Ishikawa (cell line): ENCODE measurements at regions not wholly inside any gene's neighbourhood (a gene's known extent, or its start where the extent isn't known, plus 50 kb on each side); places are given as distances from the start of the nearest gene placed in this dataset.

Source experiments
- CEBPB ChIP-seq: IDR thresholded peaks from 2 replicates; pipeline ENCODE4 v1.6.1; 2012
- CREB1 ChIP-seq: IDR thresholded peaks from 2 replicates; pipeline ENCODE4 v1.6.1; 2012; ENCODE audit warnings: low read depth
- EGR1 ChIP-seq: IDR thresholded peaks from 2 replicates; pipeline ENCODE4 v1.6.1; 2012
- EP300 ChIP-seq: IDR thresholded peaks from 2 replicates; pipeline ENCODE4 v1.6.1; 2012; ENCODE audit warnings: borderline replicate concordance
- FOXM1 ChIP-seq: IDR thresholded peaks from 2 replicates; pipeline ENCODE4 v1.6.1; 2012; ENCODE audit warnings: low read depth, borderline replicate concordance
- NFIC ChIP-seq: IDR thresholded peaks from 2 replicates; pipeline ENCODE4 v1.6.1; 2012
- RAD21 ChIP-seq: IDR thresholded peaks from 2 replicates; pipeline ENCODE4 v1.6.1; 2012; ENCODE audit warnings: low read depth
- TAF1 ChIP-seq: IDR thresholded peaks from 2 replicates; pipeline ENCODE4 v1.6.1; 2012; ENCODE audit warnings: low read depth, mild to moderate bottlenecking
- TCF12 ChIP-seq: IDR thresholded peaks from 2 replicates; pipeline ENCODE4 v1.6.1; 2012; ENCODE audit warnings: low read depth
- TEAD4 ChIP-seq: IDR thresholded peaks from 2 replicates; pipeline ENCODE4 v1.6.1; 2012
- YY1 ChIP-seq: IDR thresholded peaks from 2 replicates; pipeline ENCODE4 v1.6.1; 2012; ENCODE audit warnings: low read depth
- ZBTB7A ChIP-seq: IDR thresholded peaks from 2 replicates; pipeline ENCODE4 v1.6.1; 2012; ENCODE audit warnings: low read depth
- TF ChIP-seq, protein P1 (sequence below): IDR thresholded peaks from 2 replicates; pipeline ENCODE4 v1.6.1; 2012; ENCODE audit warnings: low read depth, mild to moderate bottlenecking
- TF ChIP-seq, protein P2 (sequence below): IDR thresholded peaks from 2 replicates; pipeline ENCODE4 v1.6.1; 2012
- TF ChIP-seq, protein P3 (sequence below): IDR thresholded peaks from 2 replicates; pipeline ENCODE4 v1.6.1; 2012

DNA sequence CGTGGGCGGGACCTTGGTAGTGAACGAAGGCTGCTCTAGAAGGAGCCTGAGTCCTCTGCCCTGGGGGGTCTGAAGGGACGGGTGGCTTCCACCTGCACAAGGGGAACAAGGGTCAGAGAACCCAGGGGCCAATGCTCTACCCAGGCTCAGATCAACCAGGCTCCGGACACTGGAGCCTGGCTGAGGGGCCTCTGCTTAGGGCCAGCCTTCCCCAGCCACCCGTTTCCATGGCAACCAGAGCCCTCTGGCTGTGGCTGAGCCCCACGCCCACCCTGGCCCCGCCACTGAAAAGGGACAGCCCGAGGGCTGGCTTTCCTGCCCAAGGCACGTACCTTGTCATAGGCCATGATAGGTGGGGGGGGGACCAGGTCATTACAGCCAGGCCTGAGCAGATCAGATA lies 724.6 kb downstream of the PTPRU start:
- TF ChIP-seq FOXM1 (no peak), TEAD4 (no peak), YY1 (no peak), ZBTB7A (no peak)
- TF ChIP-seq, protein P1, sequence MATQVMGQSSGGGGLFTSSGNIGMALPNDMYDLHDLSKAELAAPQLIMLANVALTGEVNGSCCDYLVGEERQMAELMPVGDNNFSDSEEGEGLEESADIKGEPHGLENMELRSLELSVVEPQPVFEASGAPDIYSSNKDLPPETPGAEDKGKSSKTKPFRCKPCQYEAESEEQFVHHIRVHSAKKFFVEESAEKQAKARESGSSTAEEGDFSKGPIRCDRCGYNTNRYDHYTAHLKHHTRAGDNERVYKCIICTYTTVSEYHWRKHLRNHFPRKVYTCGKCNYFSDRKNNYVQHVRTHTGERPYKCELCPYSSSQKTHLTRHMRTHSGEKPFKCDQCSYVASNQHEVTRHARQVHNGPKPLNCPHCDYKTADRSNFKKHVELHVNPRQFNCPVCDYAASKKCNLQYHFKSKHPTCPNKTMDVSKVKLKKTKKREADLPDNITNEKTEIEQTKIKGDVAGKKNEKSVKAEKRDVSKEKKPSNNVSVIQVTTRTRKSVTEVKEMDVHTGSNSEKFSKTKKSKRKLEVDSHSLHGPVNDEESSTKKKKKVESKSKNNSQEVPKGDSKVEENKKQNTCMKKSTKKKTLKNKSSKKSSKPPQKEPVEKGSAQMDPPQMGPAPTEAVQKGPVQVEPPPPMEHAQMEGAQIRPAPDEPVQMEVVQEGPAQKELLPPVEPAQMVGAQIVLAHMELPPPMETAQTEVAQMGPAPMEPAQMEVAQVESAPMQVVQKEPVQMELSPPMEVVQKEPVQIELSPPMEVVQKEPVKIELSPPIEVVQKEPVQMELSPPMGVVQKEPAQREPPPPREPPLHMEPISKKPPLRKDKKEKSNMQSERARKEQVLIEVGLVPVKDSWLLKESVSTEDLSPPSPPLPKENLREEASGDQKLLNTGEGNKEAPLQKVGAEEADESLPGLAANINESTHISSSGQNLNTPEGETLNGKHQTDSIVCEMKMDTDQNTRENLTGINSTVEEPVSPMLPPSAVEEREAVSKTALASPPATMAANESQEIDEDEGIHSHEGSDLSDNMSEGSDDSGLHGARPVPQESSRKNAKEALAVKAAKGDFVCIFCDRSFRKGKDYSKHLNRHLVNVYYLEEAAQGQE: no peak
- TF ChIP-seq, protein P2, sequence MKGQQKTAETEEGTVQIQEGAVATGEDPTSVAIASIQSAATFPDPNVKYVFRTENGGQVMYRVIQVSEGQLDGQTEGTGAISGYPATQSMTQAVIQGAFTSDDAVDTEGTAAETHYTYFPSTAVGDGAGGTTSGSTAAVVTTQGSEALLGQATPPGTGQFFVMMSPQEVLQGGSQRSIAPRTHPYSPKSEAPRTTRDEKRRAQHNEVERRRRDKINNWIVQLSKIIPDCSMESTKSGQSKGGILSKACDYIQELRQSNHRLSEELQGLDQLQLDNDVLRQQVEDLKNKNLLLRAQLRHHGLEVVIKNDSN: no peak

DNA sequence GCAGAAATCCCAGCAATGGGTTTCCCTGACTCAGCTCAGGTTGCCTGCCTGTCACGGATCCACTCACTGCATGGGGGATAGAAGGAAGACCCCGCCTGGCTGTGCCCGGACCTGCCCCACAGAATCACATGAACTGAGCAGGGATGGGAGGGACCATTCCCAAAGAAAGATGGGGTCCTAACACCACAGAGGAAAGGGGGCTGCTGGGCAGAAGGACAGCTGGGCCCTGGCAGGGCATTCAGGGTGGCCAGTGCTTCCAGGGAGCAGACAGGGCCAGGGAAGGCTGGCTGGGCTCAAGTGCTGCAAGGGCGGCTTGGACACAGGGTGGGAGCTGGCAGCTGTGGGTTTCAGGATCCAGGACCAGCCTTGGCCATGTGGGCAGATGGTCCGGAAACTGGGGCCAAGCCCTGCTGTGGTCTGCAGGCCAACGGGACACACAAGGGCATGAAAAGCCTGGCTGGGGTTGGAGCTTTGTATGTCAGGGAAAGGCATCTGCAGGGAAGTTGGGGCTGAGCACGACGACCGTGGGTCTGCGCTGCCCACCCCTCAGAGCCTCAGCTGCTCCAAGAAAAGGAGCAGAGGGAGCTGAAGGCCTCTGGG lies 723.9 kb downstream of the PTPRU start:
- no peak for TF ChIP-seq NFIC
- no peak for TF ChIP-seq FOXM1
- TF ChIP-seq, protein P2: no peak
- TF ChIP-seq CREB1: no peak
- TF ChIP-seq, protein P1: no peak
- no peak for TF ChIP-seq CEBPB
- no peak for TF ChIP-seq TCF12
- no peak for TF ChIP-seq EGR1
- TF ChIP-seq TEAD4: no peak
- no peak for TF ChIP-seq RAD21
- TF ChIP-seq EP300: no peak
- no peak for TF ChIP-seq YY1
- no peak for TF ChIP-seq TAF1
- no peak for TF ChIP-seq ZBTB7A
- TF ChIP-seq, protein P3, sequence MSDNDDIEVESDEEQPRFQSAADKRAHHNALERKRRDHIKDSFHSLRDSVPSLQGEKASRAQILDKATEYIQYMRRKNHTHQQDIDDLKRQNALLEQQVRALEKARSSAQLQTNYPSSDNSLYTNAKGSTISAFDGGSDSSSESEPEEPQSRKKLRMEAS: no peak

DNA sequence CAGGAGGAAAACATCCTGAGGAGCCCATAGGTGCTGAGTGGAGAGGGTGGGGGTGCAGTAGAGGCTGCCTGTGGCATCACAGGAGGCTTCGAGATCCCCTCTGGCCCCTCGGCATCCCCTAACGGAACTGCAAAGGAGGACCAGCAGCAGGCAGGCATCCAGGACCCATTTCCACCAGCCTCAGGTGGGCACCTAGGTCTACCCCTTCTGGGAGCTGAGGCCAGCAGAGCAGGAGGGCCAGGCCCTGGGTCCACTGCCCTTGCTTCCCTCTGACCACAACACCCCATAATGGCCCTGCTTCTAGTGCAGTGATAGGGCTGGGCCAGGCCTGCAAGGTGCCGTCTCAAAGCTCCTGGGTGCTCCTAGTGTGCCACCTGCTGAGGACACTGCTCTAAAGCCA lies 723.0 kb downstream of the PTPRU start:
- TF ChIP-seq TCF12 (no peak), EGR1 (no peak), EP300 (no peak), NFIC (no peak), YY1 (no peak), TAF1 (no peak), ZBTB7A (no peak), RAD21 (no peak), CEBPB (no peak), CREB1 (no peak), FOXM1 (no peak), TEAD4 (no peak)
- TF ChIP-seq, protein P2: no peak
- TF ChIP-seq, protein P3: no peak
- TF ChIP-seq, protein P1: no peak

DNA sequence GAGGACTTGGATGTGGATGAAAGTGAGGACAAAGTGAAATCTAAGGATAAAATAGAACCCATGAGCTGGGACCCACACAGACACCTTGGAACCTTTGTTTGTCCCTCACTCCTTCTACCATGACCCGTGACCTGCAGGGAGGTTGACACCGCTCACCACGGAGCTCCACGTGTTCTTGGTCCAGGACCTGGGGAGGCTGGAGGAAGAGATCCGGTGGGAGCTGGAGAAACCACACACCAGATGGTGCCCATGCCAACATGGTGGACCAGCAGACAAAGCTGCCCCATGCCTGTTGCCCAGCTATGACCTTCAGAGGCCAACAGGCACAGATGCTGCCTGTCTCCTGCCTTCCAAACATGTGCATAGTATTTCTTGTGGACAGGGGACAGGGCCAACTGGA lies 721.9 kb downstream of the PTPRU start:
- no peak for TF ChIP-seq FOXM1
- no peak for TF ChIP-seq TEAD4
- TF ChIP-seq, protein P3: no peak
- TF ChIP-seq TCF12: no peak
- no peak for TF ChIP-seq NFIC
- TF ChIP-seq EP300: no peak
- TF ChIP-seq CEBPB: no peak
- TF ChIP-seq TAF1: no peak
- TF ChIP-seq, protein P2: no peak
- TF ChIP-seq ZBTB7A: no peak
- TF ChIP-seq YY1: no peak
- TF ChIP-seq, protein P1: no peak
